SK-N-MC (cell line): ENCODE measurements at regions not wholly inside any gene's neighbourhood (a gene's known extent, or its start where the extent isn't known, plus 50 kb on each side); places are given as distances from the start of the nearest gene placed in this dataset.

ENCODE experiments used
- EZH2 ChIP-seq: fragments of 200-600 bp; sonication (generic); IDR thresholded peaks from one replicate; pipeline ENCODE4 v1.6.1; 2017; ENCODE audit warnings: antibody characterized with exemption
- FOXP2 ChIP-seq: optimal IDR thresholded peaks from 2 replicates; pipeline ENCODE3; 2011; ENCODE audit warnings: mild to moderate bottlenecking, moderate library complexity; ENCODE audit not compliant: insufficient read depth; ENCODE audit errors: extremely low read length, control extremely low read depth

- TF ChIP-seq FOXP2, result no peak
- no peak for TF ChIP-seq EZH2
Observed at GRCh38 chr5:26569241-26569928, 469.0 kb downstream of the CDH9 start.
